Amniotic stem cell (primary cell): ENCODE measurements at regions not wholly inside any gene's neighbourhood (a gene's known extent, or its start where the extent isn't known, plus 50 kb on each side); places are given as distances from the start of the nearest gene placed in this dataset.

Experiments
- DNase-seq: peaks from one replicate; lab custom pipeline; 2025; lab: John Stamatoyannopoulos, UW

GRCh38 chr2:7971841-7972240 is 710.0 kb upstream of the ID2 start:
- no peak for DNase-seq

- no peak for DNase-seq
Measured at GRCh38 chr2:7972670-7973069, 709.2 kb upstream of the ID2 start.

DNA sequence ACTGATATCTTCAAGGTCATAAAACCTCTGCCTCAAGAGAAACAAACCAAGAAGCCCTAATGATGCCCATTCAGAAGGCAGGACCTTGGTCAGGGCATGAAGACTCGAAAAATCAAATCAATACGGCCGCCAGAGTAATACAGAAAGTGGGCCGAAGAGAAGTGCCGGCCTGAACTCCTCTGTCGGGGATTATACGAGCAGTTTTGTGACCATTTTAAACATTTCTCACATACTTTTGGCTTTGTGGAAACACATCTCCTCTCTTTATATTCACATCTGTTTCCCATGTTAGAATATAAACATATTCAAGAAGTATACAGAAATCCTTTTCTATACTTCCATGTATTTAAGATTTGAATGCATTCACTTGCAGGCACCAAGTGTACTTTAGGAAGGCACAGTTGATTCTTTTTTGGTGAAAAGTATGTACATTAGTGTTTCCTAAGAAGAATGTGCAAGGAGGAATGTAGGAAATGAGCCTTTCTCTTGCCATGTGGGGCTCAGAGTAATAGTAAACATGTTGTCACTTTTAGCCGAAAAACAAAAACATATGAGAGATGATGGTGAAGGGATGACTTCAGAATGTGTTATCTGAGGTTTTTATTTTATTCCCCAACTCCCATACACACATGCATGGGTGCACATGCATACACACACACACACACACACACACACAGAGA is 707.9 kb upstream of the ID2 start:
- DNase-seq = no peak

- DNase-seq = no peak
Measured at GRCh38 chr2:7974936-7975335, 706.9 kb upstream of the ID2 start.

- no peak for DNase-seq
Measured at GRCh38 chr2:7976206-7976605, 705.6 kb upstream of the ID2 start.

GRCh38 chr2:7977981-7978380 is 703.9 kb upstream of the ID2 start:
- no peak for DNase-seq

GRCh38 chr2:7982054-7982453 is 699.8 kb upstream of the ID2 start:
- DNase-seq = no peak

- no peak for DNase-seq
Measured at GRCh38 chr2:7983451-7983850, 698.4 kb upstream of the ID2 start.

DNA sequence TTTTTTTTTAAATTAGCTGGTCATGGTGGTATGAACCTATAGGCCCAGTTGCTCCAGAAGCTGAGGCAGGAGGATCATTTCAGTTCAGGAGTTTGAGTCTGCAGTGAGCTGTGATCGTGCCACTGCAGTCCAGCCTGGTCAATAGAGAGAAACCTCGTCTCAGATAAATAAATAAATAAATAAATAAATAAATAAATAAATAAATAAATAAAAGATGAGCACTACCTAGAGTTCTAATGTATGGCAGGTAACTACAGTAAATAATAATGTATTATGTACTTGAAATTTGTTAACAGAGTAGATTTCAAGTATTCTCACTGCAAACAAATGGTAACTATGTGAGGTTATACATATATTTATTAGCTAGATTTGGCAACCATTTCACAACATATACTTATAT is 697.9 kb upstream of the ID2 start:
- DNase-seq = no peak

DNA sequence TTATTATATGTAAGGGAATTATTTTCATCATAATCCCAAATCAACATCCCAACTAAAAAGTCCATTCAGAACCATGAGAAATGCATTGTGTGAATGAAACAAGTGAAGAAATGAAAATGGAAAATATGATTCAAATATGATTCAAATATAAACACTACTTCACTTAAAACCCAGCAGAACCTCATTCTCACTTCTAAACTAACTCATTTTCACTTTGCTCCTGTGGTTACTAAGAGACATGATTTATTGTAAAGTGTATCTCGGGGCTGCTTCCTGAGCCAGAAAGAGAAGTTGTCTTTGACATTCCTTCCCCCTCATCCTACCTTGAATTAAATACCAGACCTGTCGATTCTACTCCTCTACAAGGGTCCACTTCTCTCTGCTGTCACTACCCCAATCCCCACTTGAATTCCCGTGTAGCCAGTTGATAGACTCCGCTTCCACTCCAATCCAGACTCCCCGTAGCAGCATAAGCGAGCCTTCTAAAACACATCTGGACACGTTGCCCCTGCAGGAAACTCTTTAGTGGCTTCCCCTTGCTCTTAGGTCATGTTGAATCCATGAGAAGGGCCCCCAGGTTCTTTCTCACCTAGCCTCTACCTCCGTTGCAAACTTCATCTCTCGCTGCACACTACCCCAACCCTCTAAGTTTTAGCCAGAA is 697.0 kb upstream of the ID2 start:
- DNase-seq = no peak

- no peak for DNase-seq
Measured at GRCh38 chr2:7986431-7986830, 695.4 kb upstream of the ID2 start.

DNA sequence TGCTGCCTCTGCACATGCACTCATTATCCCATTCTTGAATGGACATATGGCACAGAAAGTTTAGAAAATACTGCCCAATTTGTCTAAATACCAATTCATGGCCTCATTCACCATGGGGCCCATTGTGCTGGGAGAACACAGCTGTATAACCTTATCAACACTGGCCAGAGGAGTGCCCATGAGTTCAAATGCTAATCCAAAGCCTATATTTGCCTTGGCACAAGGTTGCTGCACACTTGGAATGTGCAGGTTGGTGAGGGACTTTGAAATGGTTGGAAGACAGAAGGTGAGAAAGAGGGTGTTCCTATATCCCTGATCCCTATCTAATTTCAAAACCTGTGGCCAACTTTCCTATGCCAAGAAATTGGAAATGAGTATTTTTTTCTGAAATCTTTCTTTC is 693.9 kb upstream of the ID2 start:
- DNase-seq = no peak

DNA sequence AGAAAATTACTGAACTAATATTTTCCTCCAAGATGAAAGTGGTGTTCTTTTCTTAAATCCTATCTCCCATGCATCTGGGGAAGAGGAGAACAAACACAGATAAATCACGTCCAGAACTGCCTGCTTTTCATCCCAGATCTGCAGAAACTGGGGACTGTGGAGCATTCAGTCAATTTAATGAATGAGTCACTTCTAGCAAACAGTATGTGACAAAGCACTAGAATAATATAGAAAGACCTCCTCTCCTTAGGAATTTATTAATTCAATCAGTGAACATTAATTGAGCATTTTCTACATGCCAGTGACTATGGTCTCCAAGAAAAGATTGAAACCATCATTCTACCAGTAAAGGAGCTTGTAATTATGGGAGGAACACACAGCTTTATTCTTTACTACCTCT is 693.4 kb upstream of the ID2 start:
- DNase-seq = no peak

- no peak for DNase-seq
Measured at GRCh38 chr2:7989823-7990222, 692.0 kb upstream of the ID2 start.

- no peak for DNase-seq
Measured at GRCh38 chr2:7992612-7993602, 688.9 kb upstream of the ID2 start.

DNA sequence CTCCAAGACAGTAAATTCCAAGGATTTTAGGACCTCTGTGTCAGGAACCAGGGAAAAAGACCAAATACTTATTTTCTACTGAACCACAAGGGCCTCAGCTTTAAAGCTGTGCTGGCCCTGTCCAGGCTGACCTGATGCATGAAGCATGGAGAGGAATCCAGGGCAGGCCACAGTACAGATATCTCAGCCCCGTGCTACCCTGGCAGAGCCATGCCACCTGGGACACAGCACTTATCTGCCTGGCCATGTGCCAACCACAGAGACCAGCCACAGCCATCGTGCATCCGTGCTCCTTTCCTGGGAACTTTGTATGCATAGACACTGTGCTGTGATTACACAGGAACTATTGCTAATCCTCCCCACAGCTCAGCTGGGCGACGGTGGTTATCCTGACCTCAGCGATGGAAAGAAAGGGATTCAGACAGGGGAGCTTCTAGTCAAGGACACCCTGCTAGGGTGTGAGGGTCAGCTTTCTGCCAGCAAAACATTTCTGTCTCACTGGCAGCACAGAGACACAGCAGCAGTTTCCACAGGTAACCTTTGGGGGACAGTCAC is 687.4 kb upstream of the ID2 start:
- DNase-seq = no peak

- no peak for DNase-seq
Measured at GRCh38 chr2:7997279-7997678, 684.6 kb upstream of the ID2 start.

GRCh38 chr2:7999683-8000476 is 682.0 kb upstream of the ID2 start:
- no peak for DNase-seq

DNA sequence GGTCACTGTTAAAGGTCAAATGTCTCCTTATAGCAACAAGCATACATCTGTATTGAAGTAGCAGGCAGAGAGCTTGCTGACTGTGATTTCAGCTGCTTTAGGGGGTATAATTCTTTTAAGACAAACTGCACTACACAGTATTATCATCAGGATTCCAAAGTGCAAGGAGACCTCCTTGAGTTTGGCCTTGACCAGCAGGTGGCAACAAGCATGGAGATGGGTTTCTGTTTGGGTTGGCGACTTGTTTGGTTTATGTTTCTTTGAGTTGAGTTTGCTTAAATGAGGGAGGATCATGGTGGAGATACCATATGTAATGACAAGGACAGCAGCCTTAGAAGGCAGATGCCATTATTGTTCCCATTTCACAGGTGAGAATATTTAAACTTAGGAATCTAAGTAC is 681.0 kb upstream of the ID2 start:
- no peak for DNase-seq

- DNase-seq = no peak
Measured at GRCh38 chr2:8002765-8003393, 679.0 kb upstream of the ID2 start.

- peak; percentile 24 for DNase-seq
Measured at GRCh38 chr2:8003462-8004075, 678.3 kb upstream of the ID2 start.
